GM12878 (cell line): ENCODE measurements at regions not wholly inside any gene's neighbourhood (a gene's known extent, or its start where the extent isn't known, plus 50 kb on each side); places are given as distances from the start of the nearest gene placed in this dataset.

Experiments used
- ATAC-seq: fragments of 200-7000 bp; cut with Tn5 transposase; 3 replicates; pipeline ENCODE4 v1.9.1; 2020; ENCODE audit warnings: mild to moderate bottlenecking, moderate library complexity
- BruUV-seq: library from RNA; stranded (reverse); fragments of 400-500 nt; replicated peaks from 2 replicates; lab custom pipeline; 2021; lab: Mats Ljungman, UMichigan
- CTCF ChIA-PET: fragments of 300-600 bp; sonication (Branson Sonifier 250); formaldehyde crosslinking; extraction: SDS; loops from one replicate; lab custom pipeline; 2021; ENCODE audit warnings: inconsistent platforms; lab: Yijun Ruan, JAX
- POLR2A ChIA-PET: fragments of 350-600 bp; formaldehyde crosslinking; extraction: SDS; loops from one replicate; lab custom pipeline; 2021; ENCODE audit warnings: inconsistent platforms; lab: Charles Lee
- RAD21 ChIA-PET: fragments of 300-600 bp; sonication (Branson Sonifier 250); formaldehyde crosslinking; loops from one replicate; lab custom pipeline; 2023; ENCODE audit warnings: antibody characterized with exemption; ENCODE audit not compliant: unreplicated experiment; lab: Charles Lee
- SMC1A ChIA-PET: fragments of 300-600 bp; sonication (Branson Sonifier 250); formaldehyde crosslinking; loops from one replicate; lab custom pipeline; 2023; ENCODE audit not compliant: unreplicated experiment, uncharacterized antibody; lab: Charles Lee
- DNase-seq: peaks from one replicate; pipeline ENCODE4 v3.0.0-alpha.2; 2011; ENCODE audit warnings: low read depth, low spot score
- FAIRE-seq: peaks from 3 replicates; lab custom pipeline; 2011; peaks lifted over from hg19 to GRCh38; lab: Jason Lieb, UNC
- H2AFZ ChIP-seq: 2 replicates; pipeline ENCODE4 v1.6.0; 2011; ENCODE audit warnings: low read depth, low read length, control low read depth; ENCODE audit not compliant: control insufficient read depth
- H3K27ac ChIP-seq: 2 replicates; pipeline ENCODE4 v1.5.1; 2011; ENCODE audit warnings: control low read depth; ENCODE audit not compliant: control insufficient read depth, insufficient read depth
- H3K27me3 ChIP-seq, 2 experiments: replicated peaks in 1 of 2; 2 replicates each; pipeline versions ENCODE4 v1.6.0 to v1.6.1; 2011; ENCODE audit warnings: low read length in 1 of 2; ENCODE audit not compliant: control insufficient read depth in 2 of 2, insufficient read depth in 2 of 2
- H3K36me3 ChIP-seq, 2 experiments: 2 replicates each; pipeline ENCODE4 v1.5.1; 2011; ENCODE audit warnings: low read length in 1 of 2; ENCODE audit not compliant: control insufficient read depth in 2 of 2, insufficient read depth in 2 of 2
- H3K4me1 ChIP-seq: 2 replicates; pipeline ENCODE4 v1.6.1; 2011; ENCODE audit warnings: mild to moderate bottlenecking, low read length, moderate library complexity, mixed read lengths; ENCODE audit not compliant: control insufficient read depth, insufficient read depth
- H3K4me2 ChIP-seq: 2 replicates; pipeline ENCODE4 v1.6.0; 2011; ENCODE audit warnings: control low read depth; ENCODE audit not compliant: control insufficient read depth, insufficient read depth
- H3K4me3 ChIP-seq: fragments of 200-600 bp; sonication (generic); 2 replicates; pipeline ENCODE4 v1.5.1; 2016
- H3K79me2 ChIP-seq: 2 replicates; pipeline ENCODE4 v1.6.0; 2011; ENCODE audit warnings: low read length; ENCODE audit not compliant: control insufficient read depth, insufficient read depth
- H3K9ac ChIP-seq: 2 replicates; pipeline ENCODE4 v1.8.0; 2011; ENCODE audit warnings: low read length, control low read depth, mixed read lengths; ENCODE audit not compliant: control insufficient read depth, insufficient read depth
- H3K9me3 ChIP-seq: replicated peaks from 3 replicates; pipeline ENCODE4 v1.5.1; 2011; ENCODE audit warnings: mild to moderate bottlenecking, low read length; ENCODE audit not compliant: control insufficient read depth, insufficient read depth
- H4K20me1 ChIP-seq: 2 replicates; pipeline ENCODE4 v1.6.0; 2011; ENCODE audit not compliant: control insufficient read depth, insufficient read depth
- BMI1 ChIP-seq: fragments of 450-650 bp; IDR thresholded peaks from 2 replicates; pipeline ENCODE4 v1.6.1; 2016; ENCODE audit warnings: mild to moderate bottlenecking, moderate library complexity, borderline replicate concordance
- ETV6 ChIP-seq, 2 experiments: fragments of 450-650 bp in 1 of 2; IDR thresholded peaks in 1 of 2; conservative IDR thresholded peaks in 1 of 2; 2 replicates each; pipeline ENCODE4 v1.6.1; 2014; ENCODE audit warnings: antibody characterized with exemption in 1 of 2, borderline replicate concordance in 1 of 2, low read depth in 1 of 2, mild to moderate bottlenecking in 1 of 2, moderate library complexity in 1 of 2
- FOXM1 ChIP-seq: IDR thresholded peaks from 2 replicates; pipeline ENCODE4 v1.6.1; 2012; ENCODE audit warnings: low read depth, mild to moderate bottlenecking, inconsistent platforms, low read length, moderate library complexity
- MEF2B ChIP-seq: fragments of 450-650 bp; IDR thresholded peaks from 2 replicates; pipeline ENCODE4 v1.6.1; 2018; ENCODE audit warnings: mild to moderate bottlenecking, moderate library complexity; ENCODE audit not compliant: partially characterized antibody, poor library complexity, severe bottlenecking
- NR2F1 ChIP-seq: fragments of 450-650 bp; conservative IDR thresholded peaks from 2 replicates; pipeline ENCODE4 v1.6.1; 2017; ENCODE audit warnings: mild to moderate bottlenecking
- NRF1 ChIP-seq: conservative IDR thresholded peaks from 2 replicates; pipeline ENCODE4 v1.6.1; 2011; ENCODE audit warnings: mild to moderate bottlenecking, low read depth, low read length, improper control_type of control experiment
- RB1 ChIP-seq: fragments of 450-650 bp; formaldehyde crosslinking; IDR thresholded peaks from 2 replicates; pipeline ENCODE4 v1.6.1; 2017; ENCODE audit warnings: mild to moderate bottlenecking, borderline replicate concordance
- RELB ChIP-seq: fragments of 450-650 bp; IDR thresholded peaks from 2 replicates; pipeline ENCODE4 v1.6.1; 2017; ENCODE audit warnings: low read depth, mild to moderate bottlenecking, moderate library complexity
- RFX5 ChIP-seq: IDR thresholded peaks from 2 replicates; pipeline ENCODE4 v1.6.1; 2011; ENCODE audit warnings: low read depth, low read length, improper control_type of control experiment
- SMAD5 ChIP-seq: IDR thresholded peaks from 2 replicates; pipeline ENCODE4 v1.6.1; 2016; ENCODE audit warnings: antibody characterized with exemption, low read depth
- SUPT20H ChIP-seq: IDR thresholded peaks from 2 replicates; pipeline ENCODE4 v1.6.1; 2011; ENCODE audit warnings: low read depth, mild to moderate bottlenecking, low read length, moderate library complexity, borderline replicate concordance; ENCODE audit not compliant: control insufficient read depth
- TAF1 ChIP-seq: IDR thresholded peaks from 2 replicates; pipeline ENCODE4 v1.6.1; 2011; ENCODE audit warnings: mild to moderate bottlenecking, low read depth, low read length, borderline replicate concordance
- TBL1XR1 ChIP-seq: IDR thresholded peaks from 2 replicates; pipeline ENCODE4 v1.6.1; 2012; ENCODE audit warnings: low read depth, low read length, improper control_type of control experiment
- ZNF274 ChIP-seq: IDR thresholded peaks from one replicate; pipeline ENCODE4 v1.8.0; 2011; ENCODE audit not compliant: insufficient read length, insufficient read depth
- WGBS: methylation state at CpG from one replicate; pipeline ENCODE4 v1.1.6; 2016; ENCODE audit warnings: low lambda C conversion rate; ENCODE audit not compliant: insufficient replicate concordance, insufficient coverage; ENCODE audit errors: missing lambda C conversion rate; 5-methylcytosine and 5-hydroxymethylcytosine counted together
- in situ Hi-C: fragments of 300-500 bp; cut with MboI; formaldehyde crosslinking; loops from 9 replicates; pipeline ENCODE4 v1.14.3; 2018; ENCODE audit warnings: mixed read lengths
- intact Hi-C: fragments of 100-400 bp; cut with micrococcal nuclease; formaldehyde crosslinking; loops from one replicate; pipeline ENCODE4 v1.14.2; 2022; ENCODE audit not compliant: unreplicated experiment
- TF ChIP-seq, protein P1 (sequence below): fragments of 450-650 bp; IDR thresholded peaks from 2 replicates; pipeline ENCODE4 v1.6.1; 2017; ENCODE audit warnings: mild to moderate bottlenecking, moderate library complexity

DNA sequence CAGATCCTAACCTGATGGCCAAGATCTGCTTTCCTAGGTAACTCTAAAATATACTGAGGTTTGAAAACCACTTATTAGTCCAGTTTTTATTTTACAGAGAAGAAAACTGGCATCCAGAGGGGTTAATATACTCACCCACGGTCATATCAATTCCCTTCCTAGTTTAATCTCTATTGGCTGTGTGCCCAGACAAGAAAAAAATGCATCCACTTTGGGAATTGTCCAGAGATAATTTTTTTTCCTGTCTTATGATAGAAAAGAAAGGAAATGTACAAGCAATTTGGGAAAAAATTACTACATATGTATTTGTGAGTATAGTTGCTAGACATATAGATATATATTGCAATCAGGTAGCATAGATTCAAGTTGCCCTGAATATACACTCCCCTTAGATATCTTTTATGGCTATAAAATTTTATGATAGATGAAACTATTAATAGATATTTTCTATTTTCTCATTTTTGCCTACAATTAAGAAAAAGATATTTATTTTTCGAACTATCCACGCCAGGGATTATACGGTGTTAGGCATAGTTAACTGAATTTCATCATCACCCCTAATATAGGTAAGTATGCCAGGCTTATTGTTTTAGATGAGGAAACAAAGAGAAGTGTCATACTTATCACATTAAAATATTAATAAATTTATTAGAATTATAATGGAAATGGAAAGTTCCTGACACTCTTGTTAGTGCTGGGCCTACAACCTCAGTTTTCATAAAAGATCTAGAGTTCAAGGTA lies 100.5 kb upstream of the SLC38A2 start:
- H3K79me2 ChIP-seq: peaks cover 3% of the 10 kb centered on the region
- no peaks in the 10 kb centered on the region for H4K20me1 ChIP-seq
- no peaks in the 10 kb centered on the region for H3K9me3 ChIP-seq
- FAIRE-seq (no peak), ATAC-seq (peak; percentile 12), DNase-seq (no peak)
- 0 out of 2 replicates have a peak overlapping the region, but pooled peaks have one; percentile 30 for H3K4me3 ChIP-seq
- RAD21 ChIA-PET: interaction anchor here (1.1 to 3.2 kb wide), 6 partner anchors 24 to 188 kb away, joined by 3 to 25 read pairs (median 5); no protein-coding TSS in a partner anchor
- peak overlapping the region; percentile 61 for H3K4me2 ChIP-seq
- intact Hi-C loops (loop anchor here (1.0 to 5.0 kb wide), 3 partner anchors 44 to 101 kb away; partner anchors contain the start of gene SLC38A2), in situ Hi-C loops (no loop called here)
- BruUV-seq: no TSS peak
- no peaks in the 10 kb centered on the region for H3K36me3 ChIP-seq
- H3K9ac ChIP-seq: peak overlapping the region; percentile 28; the same call in 1 of the 2 replicates
- CTCF ChIA-PET: interaction anchor here (1.2 to 1.9 kb wide), 4 partner anchors 10 to 188 kb away, joined by 3 to 4 read pairs (median 4); no protein-coding TSS in a partner anchor
- H3K4me1 ChIP-seq: peaks cover 7% of the 10 kb centered on the region; the same call in 1 of the 2 replicates
- H3K27me3 ChIP-seq: no peaks in the 10 kb centered on the region
- 97% methylated on average over 4 of the region's 4 CpGs for WGBS
- POLR2A ChIA-PET: interaction anchor here (0.8 kb wide), 1 partner anchor 80 kb away, joined by 4 read pairs; no protein-coding TSS in a partner anchor
- H3K27ac ChIP-seq: peak overlapping the region; percentile 63
- H2AFZ ChIP-seq: peak overlapping the region; percentile 92
- SMC1A ChIA-PET: interaction anchor here (1.0 to 4.6 kb wide), 14 partner anchors 11 to 157 kb away, joined by 3 to 56 read pairs (median 5); no protein-coding TSS in a partner anchor
- no peak for TF ChIP-seq BMI1
- no peak for TF ChIP-seq NRF1
- no peak for TF ChIP-seq ZNF274
- TF ChIP-seq MEF2B: no peak
- TF ChIP-seq SUPT20H: no peak
- TF ChIP-seq TAF1: no peak
- TF ChIP-seq ETV6 (conservative IDR thresholded peaks at IDR 0.05 in 1 of 2, IDR thresholded peaks at IDR 0.05 in 1 of 2; ENCODE audit: borderline replicate concordance in 1 of 2, low read depth in 1 of 2): no peak
- no peak for TF ChIP-seq RB1
- TF ChIP-seq NR2F1: no peak
- no peak for TF ChIP-seq FOXM1
- TF ChIP-seq, protein P1, sequence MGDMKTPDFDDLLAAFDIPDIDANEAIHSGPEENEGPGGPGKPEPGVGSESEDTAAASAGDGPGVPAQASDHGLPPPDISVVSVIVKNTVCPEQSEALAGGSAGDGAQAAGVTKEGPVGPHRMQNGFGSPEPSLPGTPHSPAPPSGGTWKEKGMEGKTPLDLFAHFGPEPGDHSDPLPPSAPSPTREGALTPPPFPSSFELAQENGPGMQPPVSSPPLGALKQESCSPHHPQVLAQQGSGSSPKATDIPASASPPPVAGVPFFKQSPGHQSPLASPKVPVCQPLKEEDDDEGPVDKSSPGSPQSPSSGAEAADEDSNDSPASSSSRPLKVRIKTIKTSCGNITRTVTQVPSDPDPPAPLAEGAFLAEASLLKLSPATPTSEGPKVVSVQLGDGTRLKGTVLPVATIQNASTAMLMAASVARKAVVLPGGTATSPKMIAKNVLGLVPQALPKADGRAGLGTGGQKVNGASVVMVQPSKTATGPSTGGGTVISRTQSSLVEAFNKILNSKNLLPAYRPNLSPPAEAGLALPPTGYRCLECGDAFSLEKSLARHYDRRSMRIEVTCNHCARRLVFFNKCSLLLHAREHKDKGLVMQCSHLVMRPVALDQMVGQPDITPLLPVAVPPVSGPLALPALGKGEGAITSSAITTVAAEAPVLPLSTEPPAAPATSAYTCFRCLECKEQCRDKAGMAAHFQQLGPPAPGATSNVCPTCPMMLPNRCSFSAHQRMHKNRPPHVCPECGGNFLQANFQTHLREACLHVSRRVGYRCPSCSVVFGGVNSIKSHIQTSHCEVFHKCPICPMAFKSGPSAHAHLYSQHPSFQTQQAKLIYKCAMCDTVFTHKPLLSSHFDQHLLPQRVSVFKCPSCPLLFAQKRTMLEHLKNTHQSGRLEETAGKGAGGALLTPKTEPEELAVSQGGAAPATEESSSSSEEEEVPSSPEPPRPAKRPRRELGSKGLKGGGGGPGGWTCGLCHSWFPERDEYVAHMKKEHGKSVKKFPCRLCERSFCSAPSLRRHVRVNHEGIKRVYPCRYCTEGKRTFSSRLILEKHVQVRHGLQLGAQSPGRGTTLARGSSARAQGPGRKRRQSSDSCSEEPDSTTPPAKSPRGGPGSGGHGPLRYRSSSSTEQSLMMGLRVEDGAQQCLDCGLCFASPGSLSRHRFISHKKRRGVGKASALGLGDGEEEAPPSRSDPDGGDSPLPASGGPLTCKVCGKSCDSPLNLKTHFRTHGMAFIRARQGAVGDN: no peak
- no peak for TF ChIP-seq RFX5
- no peak for TF ChIP-seq SMAD5
- no peak for TF ChIP-seq RELB
- no peak for TF ChIP-seq TBL1XR1
